ENCODE measurements at regions not wholly inside any gene's neighbourhood (a gene's known extent, or its start where the extent isn't known, plus 50 kb on each side); places are given as distances from the start of the nearest gene placed in this dataset.

DNA sequence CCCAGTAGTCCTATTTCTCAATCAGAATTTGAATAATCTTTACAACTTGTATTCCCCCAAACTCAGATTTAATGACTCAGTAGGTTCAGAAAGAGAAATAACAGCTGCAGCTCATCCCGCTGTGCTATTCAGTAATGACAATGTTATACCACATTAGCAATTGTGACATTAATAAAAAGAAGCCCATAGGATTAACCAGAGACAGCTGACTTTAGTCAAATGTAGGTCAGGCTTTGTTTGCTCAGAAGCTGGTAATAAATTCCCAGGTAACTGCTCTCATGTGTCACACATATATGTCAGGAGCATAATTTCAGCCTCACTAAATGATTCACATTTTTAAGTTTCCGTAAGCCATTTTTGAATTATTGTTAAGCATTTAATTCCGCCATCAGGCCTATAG lies 222.0 kb upstream of the UBE2E2 start:
- TF ChIP-seq POLR2A (conservative IDR thresholded peaks at IDR 0.05): no peak
- no peak for TF ChIP-seq POLR2AphosphoS5 (IDR thresholded peaks at IDR 0.05; ENCODE audit: control insufficient read depth, insufficient read depth, low read depth, low read length)
- no peak for TF ChIP-seq SP1 (CRISPR knock-in tag; IDR thresholded peaks at IDR 0.05)
- TF ChIP-seq SRSF1 (IDR thresholded peaks at IDR 0.05; ENCODE audit: low read depth, low read length): no peak
- TF ChIP-seq NCOR1 (IDR thresholded peaks at IDR 0.05): no peak
